ENCODE measurements at regions not wholly inside any gene's neighbourhood (a gene's known extent, or its start where the extent isn't known, plus 50 kb on each side); places are given as distances from the start of the nearest gene placed in this dataset.

- H2BK15ac ChIP-seq (ENCODE audit: low read length) = no peak overlapping the region
- no peak overlapping the region for H2BK5ac ChIP-seq (ENCODE audit: low read length)
- no peak overlapping the region for H2BK120ac ChIP-seq (ENCODE audit: low read depth, low read length)
- H3K9me3 ChIP-seq (replicated peaks in 1 of 2; ENCODE audit: control insufficient read depth in 2 of 2, insufficient read depth in 1 of 2, low read depth in 1 of 2, low read length in 2 of 2) = peaks cover 0 to 3% of the 10 kb centered on the region in 2 donors
- WGBS, 2 donors (ENCODE audit: extremely low coverage in 2 of 2, insufficient read length in 2 of 2, insufficient replicate concordance in 1 of 2) = no CpG with 5 or more reads among the region's 8 CpGs
- H4K91ac ChIP-seq (ENCODE audit: low read depth, low read length, poor library complexity) = no peak overlapping the region
- no peak overlapping the region for H2BK12ac ChIP-seq (ENCODE audit: low read length)
- no peak overlapping the region for H3K27ac ChIP-seq (replicated peaks; ENCODE audit: low read length)
- H3K4me1 ChIP-seq (ENCODE audit: control insufficient read depth in 2 of 2, insufficient read depth in 1 of 2, low read depth in 1 of 2, low read length in 2 of 2) = peaks cover 0 to 2% of the 10 kb centered on the region in 2 donors
- H3K4ac ChIP-seq (ENCODE audit: low read length) = no peak overlapping the region
- no peaks in the 10 kb centered on the region for H3K27me3 ChIP-seq (ENCODE audit: control insufficient read depth in 3 of 3, insufficient read depth in 3 of 3, low read depth in 1 of 3, low read length in 3 of 3)
- H3K36me3 ChIP-seq (replicated peaks in 1 of 2; ENCODE audit: control insufficient read depth in 2 of 2, insufficient read depth in 2 of 2, low read length in 2 of 2) = no peaks in the 10 kb centered on the region
- H3K4me3 ChIP-seq (ENCODE audit: low read length in 2 of 2) = no peak overlapping the region
- H3K9ac ChIP-seq (ENCODE audit: low read depth, low read length, poor library complexity) = no peak overlapping the region
- no peak overlapping the region for H3K23ac ChIP-seq (ENCODE audit: low read depth, low read length, poor library complexity)
- no peak for DNase-seq (ENCODE audit: low spot score)
- no peak overlapping the region for H3K14ac ChIP-seq (ENCODE audit: low read length)
- no peak overlapping the region for H3K4me2 ChIP-seq (ENCODE audit: insufficient read depth, low read length, poor library complexity, severe bottlenecking)
- no peak overlapping the region for H2AK5ac ChIP-seq (ENCODE audit: low read depth, low read length)
- no peaks in the 10 kb centered on the region for H3K79me1 ChIP-seq (ENCODE audit: low read depth, low read length)
- H3K18ac ChIP-seq (ENCODE audit: low read length) = no peak overlapping the region
- no peak overlapping the region for H2AFZ ChIP-seq (ENCODE audit: low read length)
- no peak overlapping the region for H4K8ac ChIP-seq (ENCODE audit: low read depth, low read length)
These were observed 87.4 kb upstream of the JAG1 start for GRCh38 chr20:10761232-10761631.

DNA sequence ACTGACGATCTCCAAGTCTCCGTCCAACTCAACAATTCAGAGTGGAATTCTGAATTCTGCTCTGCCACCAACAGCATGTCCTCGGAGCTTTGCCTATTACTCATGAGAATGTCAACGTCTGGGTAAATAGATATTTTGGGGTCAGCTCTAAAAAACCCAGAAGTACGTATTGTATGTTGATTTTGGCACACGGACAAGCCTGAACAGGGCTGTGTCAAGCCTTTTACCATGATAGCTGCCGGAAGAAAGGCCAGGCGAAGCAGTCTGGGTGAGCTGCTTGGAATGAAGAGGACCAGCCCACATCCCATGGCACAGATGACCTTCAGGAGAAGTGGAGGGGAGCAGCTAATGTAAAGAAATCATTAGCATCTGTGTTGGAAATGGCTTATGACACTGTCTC is 88.0 kb upstream of the JAG1 start:
- Histone ChIP-seq H3K4ac (ENCODE audit: low read length) (no peak overlapping the region), H3K9ac (ENCODE audit: low read depth, low read length, poor library complexity) (no peak overlapping the region), H2AFZ (ENCODE audit: low read length) (peak overlapping the region; percentile 7), H3K4me2 (ENCODE audit: insufficient read depth, low read length, poor library complexity, severe bottlenecking) (no peak overlapping the region), H2BK5ac (ENCODE audit: low read length) (no peak overlapping the region), H3K36me3 (replicated peaks in 1 of 2; ENCODE audit: control insufficient read depth in 2 of 2, insufficient read depth in 2 of 2, low read length in 2 of 2) (no peaks in the 10 kb centered on the region), H3K14ac (ENCODE audit: low read length) (no peak overlapping the region), H2BK12ac (ENCODE audit: low read length) (no peak overlapping the region), H2AK5ac (ENCODE audit: low read depth, low read length) (no peak overlapping the region), H2BK15ac (ENCODE audit: low read length) (no peak overlapping the region), H4K91ac (ENCODE audit: low read depth, low read length, poor library complexity) (no peak overlapping the region), H3K27ac (replicated peaks; ENCODE audit: low read length) (no peak overlapping the region), H3K23ac (ENCODE audit: low read depth, low read length, poor library complexity) (no peak overlapping the region), H4K8ac (ENCODE audit: low read depth, low read length) (no peak overlapping the region), H3K27me3 (ENCODE audit: control insufficient read depth in 3 of 3, insufficient read depth in 3 of 3, low read depth in 1 of 3, low read length in 3 of 3) (no peaks in the 10 kb centered on the region), H2BK120ac (ENCODE audit: low read depth, low read length) (no peak overlapping the region), H3K79me1 (ENCODE audit: low read depth, low read length) (no peaks in the 10 kb centered on the region), H3K9me3 (replicated peaks in 1 of 2; ENCODE audit: control insufficient read depth in 2 of 2, insufficient read depth in 1 of 2, low read depth in 1 of 2, low read length in 2 of 2) (peaks cover 0 to 3% of the 10 kb centered on the region in 2 donors), H3K4me3 (ENCODE audit: low read length in 2 of 2) (no peak overlapping the region), H3K4me1 (ENCODE audit: control insufficient read depth in 2 of 2, insufficient read depth in 1 of 2, low read depth in 1 of 2, low read length in 2 of 2) (peaks cover 0 to 2% of the 10 kb centered on the region in 2 donors), H3K18ac (ENCODE audit: low read length) (no peak overlapping the region)
- WGBS, 2 donors (ENCODE audit: extremely low coverage in 2 of 2, insufficient read length in 2 of 2, insufficient replicate concordance in 1 of 2) = no CpG with 5 or more reads among the region's 8 CpGs
- no peak for DNase-seq (ENCODE audit: low spot score)

GRCh38 chr20:10762216-10762615 is 88.4 kb upstream of the JAG1 start:
- Histone ChIP-seq H3K79me1 (ENCODE audit: low read depth, low read length) (no peaks in the 10 kb centered on the region), H2BK120ac (ENCODE audit: low read depth, low read length) (no peak overlapping the region), H3K4me3 (ENCODE audit: low read length in 2 of 2) (no peak overlapping the region), H2BK5ac (ENCODE audit: low read length) (no peak overlapping the region), H2AK5ac (ENCODE audit: low read depth, low read length) (no peak overlapping the region), H3K23ac (ENCODE audit: low read depth, low read length, poor library complexity) (no peak overlapping the region), H3K9ac (ENCODE audit: low read depth, low read length, poor library complexity) (no peak overlapping the region), H3K4me2 (ENCODE audit: insufficient read depth, low read length, poor library complexity, severe bottlenecking) (no peak overlapping the region), H3K18ac (ENCODE audit: low read length) (no peak overlapping the region), H4K8ac (ENCODE audit: low read depth, low read length) (no peak overlapping the region), H4K91ac (ENCODE audit: low read depth, low read length, poor library complexity) (no peak overlapping the region), H3K9me3 (replicated peaks in 1 of 2; ENCODE audit: control insufficient read depth in 2 of 2, insufficient read depth in 1 of 2, low read depth in 1 of 2, low read length in 2 of 2) (peaks cover 0 to 3% of the 10 kb centered on the region in 2 donors), H2BK12ac (ENCODE audit: low read length) (no peak overlapping the region), H3K4ac (ENCODE audit: low read length) (no peak overlapping the region), H3K36me3 (replicated peaks in 1 of 2; ENCODE audit: control insufficient read depth in 2 of 2, insufficient read depth in 2 of 2, low read length in 2 of 2) (no peaks in the 10 kb centered on the region), H3K27ac (replicated peaks; ENCODE audit: low read length) (no peak overlapping the region), H3K14ac (ENCODE audit: low read length) (no peak overlapping the region), H3K4me1 (ENCODE audit: control insufficient read depth in 2 of 2, insufficient read depth in 1 of 2, low read depth in 1 of 2, low read length in 2 of 2) (peaks cover 0 to 2% of the 10 kb centered on the region in 2 donors), H2BK15ac (ENCODE audit: low read length) (no peak overlapping the region), H3K27me3 (ENCODE audit: control insufficient read depth in 3 of 3, insufficient read depth in 3 of 3, low read depth in 1 of 3, low read length in 3 of 3) (no peaks in the 10 kb centered on the region), H2AFZ (ENCODE audit: low read length) (peak overlapping the region; percentile 7)
- DNase-seq (ENCODE audit: low spot score) = no peak
- WGBS, 2 donors (ENCODE audit: extremely low coverage in 2 of 2, insufficient read length in 2 of 2, insufficient replicate concordance in 1 of 2) = no CpG with 5 or more reads among the region's 2 CpGs

GRCh38 chr20:10763112-10763511 is 89.3 kb upstream of the JAG1 start:
- no peak overlapping the region for H3K23ac ChIP-seq (ENCODE audit: low read depth, low read length, poor library complexity)
- no peak overlapping the region for H4K91ac ChIP-seq (ENCODE audit: low read depth, low read length, poor library complexity)
- peaks cover 0 to 3% of the 10 kb centered on the region in 2 donors for H3K9me3 ChIP-seq (replicated peaks in 1 of 2; ENCODE audit: control insufficient read depth in 2 of 2, insufficient read depth in 1 of 2, low read depth in 1 of 2, low read length in 2 of 2)
- H4K8ac ChIP-seq (ENCODE audit: low read depth, low read length) = no peak overlapping the region
- no peak overlapping the region for H2BK12ac ChIP-seq (ENCODE audit: low read length)
- no peak overlapping the region for H3K4me2 ChIP-seq (ENCODE audit: insufficient read depth, low read length, poor library complexity, severe bottlenecking)
- no peak overlapping the region for H2BK120ac ChIP-seq (ENCODE audit: low read depth, low read length)
- no CpG with 5 or more reads among the region's 2 CpGs for WGBS, 2 donors (ENCODE audit: extremely low coverage in 2 of 2, insufficient read length in 2 of 2, insufficient replicate concordance in 1 of 2)
- no peak overlapping the region for H2AK5ac ChIP-seq (ENCODE audit: low read depth, low read length)
- peaks cover 0 to 3% (median 0%) of the 10 kb centered on the region in 3 experiments for H3K27me3 ChIP-seq (ENCODE audit: control insufficient read depth in 3 of 3, insufficient read depth in 3 of 3, low read depth in 1 of 3, low read length in 3 of 3)
- no peaks in the 10 kb centered on the region for H3K79me1 ChIP-seq (ENCODE audit: low read depth, low read length)
- no peak overlapping the region for H3K4ac ChIP-seq (ENCODE audit: low read length)
- no peak overlapping the region for H3K27ac ChIP-seq (replicated peaks; ENCODE audit: low read length)
- no peak for DNase-seq (ENCODE audit: low spot score)
- no peak overlapping the region for H3K14ac ChIP-seq (ENCODE audit: low read length)
- no peak overlapping the region for H3K4me3 ChIP-seq (ENCODE audit: low read length in 2 of 2)
- H3K9ac ChIP-seq (ENCODE audit: low read depth, low read length, poor library complexity) = no peak overlapping the region
- no peak overlapping the region for H3K18ac ChIP-seq (ENCODE audit: low read length)
- H2BK5ac ChIP-seq (ENCODE audit: low read length) = no peak overlapping the region
- peaks cover 0 to 2% of the 10 kb centered on the region in 2 donors for H3K4me1 ChIP-seq (ENCODE audit: control insufficient read depth in 2 of 2, insufficient read depth in 1 of 2, low read depth in 1 of 2, low read length in 2 of 2)
- H3K36me3 ChIP-seq (replicated peaks in 1 of 2; ENCODE audit: control insufficient read depth in 2 of 2, insufficient read depth in 2 of 2, low read length in 2 of 2) = no peaks in the 10 kb centered on the region
- H2AFZ ChIP-seq (ENCODE audit: low read length) = no peak overlapping the region
- H2BK15ac ChIP-seq (ENCODE audit: low read length) = no peak overlapping the region

All from neuronal stem cell (in vitro differentiated cells).